ENCODE measurements at regions not wholly inside any gene's neighbourhood (a gene's known extent, or its start where the extent isn't known, plus 50 kb on each side); places are given as distances from the start of the nearest gene placed in this dataset.
"Not testable (repeated sequence)": the region's sequence is repeated elsewhere in the genome, so short reads cannot be mapped to it uniquely, and the experiment has no call there.

DNA sequence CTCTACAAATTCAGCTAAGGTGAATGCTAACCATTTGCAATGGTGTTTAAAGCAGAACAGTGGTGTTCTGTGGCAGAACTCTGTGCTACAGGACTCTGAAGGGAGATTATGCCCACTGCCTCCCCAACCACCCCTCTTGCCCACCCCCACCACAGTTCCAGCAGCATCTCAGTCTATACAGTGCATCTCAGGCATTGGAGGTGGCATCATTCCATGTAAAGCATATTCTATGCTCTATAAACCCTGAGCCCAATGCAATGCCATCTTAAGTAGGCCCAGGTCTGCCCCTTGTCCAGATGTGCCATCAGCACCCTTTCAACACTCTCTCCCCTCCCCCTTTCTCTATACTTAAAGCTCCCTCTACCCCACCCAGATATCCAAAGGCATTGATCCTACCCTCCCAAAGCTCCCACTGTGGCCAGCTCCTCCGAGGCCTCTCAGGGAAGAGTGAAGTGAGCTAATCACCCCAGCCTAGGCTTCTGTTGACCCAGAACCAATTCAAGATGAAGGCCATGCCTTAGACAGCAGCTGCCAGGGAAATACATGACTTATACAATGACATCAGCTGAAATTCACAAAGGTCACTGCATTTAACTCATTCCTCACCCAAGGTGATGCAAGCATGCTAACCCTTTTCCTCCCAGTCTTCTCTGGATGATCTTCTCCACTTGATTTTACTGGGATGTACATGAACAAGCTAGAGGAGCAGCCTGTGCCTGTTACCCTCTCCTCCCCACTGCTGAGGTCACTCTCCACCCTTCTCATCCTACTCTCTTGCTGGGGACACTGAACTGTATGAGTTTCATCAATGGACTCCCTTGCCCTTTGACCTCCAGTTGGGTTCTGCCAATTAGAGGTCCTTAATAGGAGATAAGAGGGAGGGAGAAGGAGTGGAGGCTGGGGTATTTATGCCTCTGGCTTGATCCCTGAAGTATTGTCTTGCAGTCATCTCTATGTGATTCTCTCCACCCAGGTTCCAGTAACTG is 353.9 kb downstream of the GOLGA6L6 start:
- ATAC-seq, result peak; percentile 31

DNA sequence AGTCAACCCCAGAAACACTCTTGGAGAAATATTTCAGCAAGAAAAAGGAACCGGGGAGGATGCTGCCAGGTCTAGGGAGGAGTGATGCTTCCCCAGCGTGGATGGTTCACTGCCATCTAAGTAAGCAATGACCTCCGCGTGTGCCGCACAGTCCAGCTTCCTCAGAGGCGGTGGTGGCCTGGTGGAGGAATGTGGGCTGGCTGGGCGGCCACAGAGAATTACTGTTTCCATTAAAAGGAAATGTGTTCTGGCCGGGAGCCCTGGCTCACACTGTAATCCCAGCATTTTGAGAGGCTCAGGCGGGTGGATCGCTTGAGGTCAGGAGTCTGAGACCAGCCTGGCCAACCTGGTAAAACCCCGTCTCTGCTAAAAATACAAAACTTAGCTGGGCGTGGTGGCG is 356.7 kb downstream of the GOLGA6L6 start:
- not testable (repeated sequence) for ATAC-seq

DNA sequence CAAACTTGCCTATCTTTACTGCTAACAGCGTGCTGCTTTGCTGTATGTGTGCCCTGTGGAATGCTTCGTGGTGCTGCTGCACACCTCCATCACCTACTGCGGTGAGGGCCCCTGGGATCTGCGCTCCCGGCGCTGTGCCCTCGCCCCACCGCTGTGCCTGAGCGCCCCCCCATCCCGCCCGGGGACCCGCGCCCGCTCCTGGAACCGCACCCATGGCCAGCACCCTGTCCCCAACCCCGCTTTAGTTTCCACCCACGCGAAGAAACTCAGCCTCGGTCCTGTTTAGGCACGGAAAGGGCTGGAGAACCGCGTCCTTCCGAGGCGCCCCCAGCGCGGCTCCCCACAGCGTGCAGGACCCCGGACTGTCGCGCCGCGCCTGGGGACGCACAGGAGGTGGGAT is 373.4 kb downstream of the GOLGA6L6 start:
- not testable (repeated sequence) for ATAC-seq

DNA sequence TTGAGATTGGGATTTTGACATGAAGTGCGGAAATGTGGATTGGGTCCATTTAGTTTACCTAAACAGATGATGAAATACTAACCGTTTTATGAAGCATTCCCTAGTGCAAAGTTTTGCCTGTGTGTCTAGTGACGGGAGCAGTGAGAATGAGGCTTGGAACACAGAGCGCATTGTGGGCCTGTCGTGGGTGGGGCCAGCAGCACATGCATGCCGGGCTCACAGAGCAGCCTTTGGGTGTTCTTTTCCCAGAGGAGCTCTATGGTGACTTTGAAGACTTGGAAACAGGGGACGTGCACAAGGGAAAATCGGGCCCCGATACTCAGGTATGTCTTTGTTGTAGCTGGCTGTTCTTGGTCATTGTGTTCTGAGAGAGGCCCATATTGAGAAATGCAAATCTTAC is 388.1 kb downstream of the GOLGA6L6 start:
- not testable (repeated sequence) for ATAC-seq

DNA sequence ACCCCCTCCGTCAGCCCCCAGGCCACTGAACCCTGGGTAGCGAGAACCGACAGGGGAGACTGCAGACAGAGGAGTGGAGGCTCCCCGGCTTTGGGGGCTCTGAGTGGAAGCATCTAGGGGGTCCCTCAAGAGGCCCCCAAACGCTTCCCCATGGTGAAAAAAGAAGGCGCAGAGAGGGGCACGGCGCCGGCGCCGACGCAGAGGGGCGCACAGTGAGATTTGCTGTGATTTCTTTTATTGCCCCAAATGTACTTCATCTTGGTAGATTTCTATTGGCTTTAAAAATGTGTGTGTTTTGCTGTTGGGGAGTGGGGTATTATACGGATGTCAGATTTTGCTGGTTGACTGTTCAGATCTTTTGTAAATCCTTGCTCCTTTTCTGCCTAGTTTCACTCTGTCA is 392.9 kb downstream of the GOLGA6L6 start:
- not testable (repeated sequence) for ATAC-seq

DNA sequence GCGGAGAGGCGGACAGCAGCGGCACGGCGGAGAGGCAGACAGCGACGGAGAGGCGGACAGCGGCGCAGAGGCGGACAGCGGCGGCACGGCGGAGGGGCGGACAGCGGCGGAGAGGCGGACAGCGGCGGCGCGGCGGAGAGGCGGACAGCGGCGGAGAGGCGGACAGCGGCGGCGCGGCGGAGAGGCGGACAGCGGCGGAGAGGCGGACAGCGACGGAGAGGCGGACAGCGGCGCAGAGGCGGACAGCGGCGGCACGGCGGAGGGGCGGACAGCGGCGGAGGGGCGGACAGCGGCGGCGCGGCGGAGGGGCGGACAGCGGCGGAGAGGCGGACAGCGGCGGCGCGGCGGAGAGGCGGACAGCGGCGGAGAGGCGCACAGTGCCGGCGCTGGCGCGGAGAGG is 393.6 kb downstream of the GOLGA6L6 start:
- ATAC-seq, result not testable (repeated sequence)

DNA sequence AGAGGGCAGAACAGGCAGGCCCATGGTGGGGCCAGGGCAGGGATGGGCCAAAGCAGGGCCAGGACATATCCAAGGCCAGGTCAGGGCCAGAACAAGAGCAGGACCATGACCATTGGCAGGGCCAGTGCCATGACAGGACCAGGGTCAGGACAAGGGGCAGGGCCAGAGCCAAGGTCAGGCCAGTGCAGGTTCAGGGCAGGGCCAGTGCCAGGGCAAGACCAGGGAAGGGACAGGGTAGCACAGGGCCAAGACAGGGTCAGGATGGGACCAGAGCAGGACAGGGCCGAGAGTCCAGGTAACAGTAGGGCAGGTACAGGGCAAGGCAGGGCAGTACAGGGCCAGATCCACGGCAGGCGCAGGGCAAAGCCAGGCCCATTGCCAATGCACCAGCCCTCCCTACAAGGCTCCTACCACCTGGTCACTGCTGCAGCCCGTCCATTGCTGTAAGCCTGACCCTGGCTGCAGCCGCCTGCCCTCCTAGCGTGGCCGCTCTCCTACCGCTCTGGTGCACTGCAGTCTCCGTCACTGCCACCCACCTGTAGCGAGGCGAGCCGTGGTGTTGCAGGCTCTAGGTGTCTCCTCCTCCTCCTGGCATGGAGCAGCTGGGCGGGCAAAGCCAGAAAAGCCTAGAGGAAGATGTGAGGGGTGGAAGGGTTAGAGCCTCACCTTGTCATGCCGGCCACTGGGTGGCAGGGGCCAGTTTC is 397.1 kb downstream of the GOLGA6L6 start:
- not testable (repeated sequence) for ATAC-seq

DNA sequence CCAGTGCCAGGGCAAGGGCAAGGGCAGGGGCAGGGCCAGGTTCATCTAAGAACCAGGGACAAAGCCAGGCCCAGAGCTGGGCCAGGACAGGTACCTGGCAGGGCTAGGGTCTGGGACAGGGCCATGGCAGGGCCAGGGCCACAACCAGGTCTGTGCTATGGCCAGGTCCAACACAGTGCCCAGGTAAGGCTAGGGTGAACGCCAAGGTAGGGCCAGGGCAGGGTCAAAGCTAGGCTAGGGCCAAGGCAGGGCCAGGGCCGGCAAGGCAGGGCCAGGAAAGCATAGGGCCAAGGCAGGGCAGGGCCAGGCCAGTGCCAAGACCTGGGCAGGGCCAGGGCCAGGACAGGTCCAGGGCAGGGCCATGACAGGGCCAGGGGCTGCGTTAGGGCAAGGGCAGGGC is 398.7 kb downstream of the GOLGA6L6 start:
- not testable (repeated sequence) for ATAC-seq

DNA sequence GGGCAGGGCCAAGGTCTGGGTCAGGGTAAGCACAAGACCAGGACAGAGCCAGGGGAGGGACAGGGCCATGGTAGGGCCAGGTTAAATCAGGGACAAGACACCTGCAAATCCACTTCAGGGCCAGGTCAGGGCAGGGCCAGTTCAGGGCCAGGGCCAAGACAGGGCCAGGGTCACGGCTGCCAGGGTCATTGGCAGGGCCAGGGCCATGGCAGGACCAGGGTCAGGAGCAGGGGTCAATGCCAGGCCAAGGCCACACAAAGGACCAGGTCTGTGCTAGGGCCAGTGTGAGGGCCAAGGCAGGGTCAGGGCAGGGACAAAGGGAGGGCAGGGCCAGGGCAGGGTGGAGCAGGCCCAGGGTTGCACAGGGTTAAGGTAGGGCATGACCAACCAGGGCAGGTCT is 399.2 kb downstream of the GOLGA6L6 start:
- ATAC-seq, result not testable (repeated sequence)

DNA sequence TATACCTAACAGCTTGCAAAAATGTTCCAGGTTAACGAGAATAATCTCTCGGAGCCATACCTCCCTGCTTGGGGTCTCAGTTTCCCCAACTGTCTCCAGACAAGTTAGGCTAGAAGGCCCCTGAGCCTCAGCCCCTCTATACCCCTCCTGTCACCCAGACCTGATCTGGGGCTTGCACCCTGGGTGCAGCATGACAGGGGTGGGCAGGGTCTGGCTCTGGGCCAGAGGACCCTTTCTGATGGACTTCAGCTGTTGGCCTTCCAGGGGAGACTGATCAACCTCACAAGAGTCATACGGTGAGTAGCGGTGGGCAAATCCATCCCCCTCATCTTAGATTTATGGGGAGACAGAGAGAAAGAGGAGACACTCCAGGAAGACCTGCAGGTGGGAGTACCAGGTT is 416.9 kb downstream of the GOLGA6L6 start:
- not testable (repeated sequence) for ATAC-seq

DNA sequence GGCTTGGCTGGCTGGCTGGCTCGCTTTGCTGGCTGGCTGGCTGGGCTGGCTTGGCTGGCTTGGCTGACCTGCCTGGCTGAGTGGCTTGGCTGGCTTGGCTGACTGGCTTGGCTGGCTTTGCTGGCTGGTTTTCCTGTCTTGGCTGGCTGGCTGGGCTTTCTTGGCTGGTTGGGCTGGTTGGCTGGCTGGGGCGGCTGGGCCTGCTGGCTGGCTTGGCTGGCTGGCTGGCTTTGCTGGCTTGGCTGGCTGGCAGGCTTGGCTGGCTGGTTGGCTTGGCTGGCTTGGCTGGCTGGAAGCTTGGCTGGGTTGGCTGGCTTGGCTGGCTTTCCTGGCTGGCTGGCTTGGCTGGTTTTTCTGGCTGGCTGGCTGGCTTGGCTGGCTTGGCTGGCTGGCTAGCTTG is 435.6 kb downstream of the GOLGA6L6 start:
- no peak for ATAC-seq

DNA sequence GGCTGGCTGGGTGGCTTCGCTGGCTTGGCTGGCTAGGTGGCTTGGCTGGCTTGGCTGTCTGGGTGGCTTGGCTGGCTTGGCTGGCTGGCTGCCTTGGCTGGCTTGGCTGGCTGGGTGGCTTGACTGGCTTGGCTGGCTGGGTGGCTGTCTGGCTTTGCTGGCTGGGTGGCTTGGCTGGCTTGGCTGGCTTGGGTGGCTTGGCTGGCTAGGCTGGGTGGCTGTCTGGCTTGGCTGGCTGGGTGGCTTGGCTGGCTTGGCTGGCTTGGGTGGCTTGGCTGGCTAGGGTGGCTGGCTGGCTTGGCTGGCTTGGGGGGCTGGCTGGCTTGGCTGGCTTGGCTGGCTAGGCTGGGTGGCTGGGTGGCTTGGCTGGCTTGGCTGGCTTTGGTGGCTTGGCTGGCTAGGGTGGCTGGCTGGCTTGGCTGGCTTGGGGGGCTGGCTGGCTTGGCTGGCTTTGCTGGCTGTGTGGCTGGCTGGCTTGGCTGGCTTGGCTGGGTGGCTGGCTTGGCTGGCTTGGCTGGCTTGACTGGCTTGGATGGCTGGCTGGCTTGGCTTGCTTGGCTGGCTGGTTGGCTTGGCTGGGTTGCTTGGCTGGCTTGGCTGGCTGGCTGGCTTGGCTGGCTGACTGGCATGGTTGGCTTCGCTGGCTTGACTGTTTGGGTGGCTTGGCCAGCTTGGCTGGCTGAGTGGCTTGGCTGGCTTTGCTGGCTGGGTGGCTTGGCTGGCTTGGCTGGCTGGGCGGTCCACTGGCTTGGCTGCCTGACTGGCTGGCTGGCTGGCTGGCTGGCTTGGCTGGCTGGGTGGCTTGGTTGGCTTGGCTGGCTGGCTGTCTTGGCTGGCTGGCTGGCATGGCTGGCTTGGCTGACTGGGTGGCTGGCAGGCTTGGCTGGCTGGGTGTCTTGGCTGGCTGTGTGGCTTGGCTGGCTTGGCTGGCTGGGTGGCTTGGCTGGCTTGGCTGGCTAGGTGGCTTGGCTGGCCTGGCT is 436.3 kb downstream of the GOLGA6L6 start:
- not testable (repeated sequence) for ATAC-seq

DNA sequence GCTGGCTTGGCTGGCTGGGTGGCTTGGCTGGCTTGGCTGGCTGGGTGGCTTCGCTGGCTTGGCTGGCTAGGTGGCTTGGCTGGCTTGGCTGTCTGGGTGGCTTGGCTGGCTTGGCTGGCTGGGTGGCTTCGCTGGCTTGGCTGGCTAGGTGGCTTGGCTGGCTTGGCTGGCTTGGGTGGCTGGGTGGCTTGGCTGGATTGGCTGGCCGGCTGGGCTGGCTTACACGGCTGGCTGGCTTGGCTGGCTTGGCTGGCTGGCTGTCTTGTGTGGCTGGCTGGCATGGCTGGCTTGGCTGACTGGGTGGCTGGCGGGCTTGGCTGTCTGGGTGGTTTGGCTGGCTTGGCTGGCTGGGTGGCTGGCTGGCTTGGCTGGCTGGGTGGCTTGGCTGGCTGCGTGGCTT is 437.0 kb downstream of the GOLGA6L6 start:
- not testable (repeated sequence) for ATAC-seq

DNA sequence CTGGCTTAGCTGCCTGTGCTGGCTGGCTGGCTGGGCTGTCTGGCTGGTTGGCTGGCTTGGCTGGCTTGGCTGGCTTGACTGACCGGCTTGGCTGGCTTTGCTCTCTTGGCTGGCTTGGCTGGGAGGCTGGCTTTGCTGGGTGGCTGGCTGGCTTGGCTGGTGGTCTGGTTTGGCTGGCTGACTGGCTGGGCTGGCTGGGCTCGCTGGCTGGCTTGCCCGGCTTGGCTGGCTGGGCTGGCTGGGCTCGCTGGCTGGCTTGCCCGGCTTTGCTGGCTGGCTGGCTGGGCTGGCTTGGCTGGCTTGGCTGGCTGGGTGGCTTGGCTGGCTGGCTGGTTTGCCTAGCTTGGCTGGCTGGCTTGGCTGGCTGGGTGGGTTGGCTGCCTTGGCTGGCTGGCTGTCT is 438.7 kb downstream of the GOLGA6L6 start:
- not testable (repeated sequence) for ATAC-seq

DNA sequence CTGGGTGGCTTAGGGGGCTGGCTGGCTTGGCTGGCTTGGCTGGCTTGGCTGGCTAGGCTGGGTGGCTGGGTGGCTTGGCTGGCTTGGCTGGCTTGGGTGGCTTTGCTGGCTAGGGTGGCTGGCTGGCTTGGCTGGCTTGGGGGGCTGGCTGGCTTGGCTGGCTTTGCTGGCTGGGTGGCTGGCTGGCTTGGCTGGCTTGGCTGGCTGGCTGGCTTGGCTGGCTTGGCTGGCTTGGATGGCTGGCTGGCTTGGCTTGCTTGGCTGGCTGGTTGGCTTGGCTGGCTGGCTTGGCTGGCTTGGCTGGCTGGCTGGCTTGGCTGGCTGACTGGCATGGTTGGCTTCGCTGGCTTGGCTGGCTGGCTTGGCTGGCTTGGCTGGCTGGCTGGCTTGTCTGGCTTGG is 439.4 kb downstream of the GOLGA6L6 start:
- ATAC-seq, result not testable (repeated sequence)

DNA sequence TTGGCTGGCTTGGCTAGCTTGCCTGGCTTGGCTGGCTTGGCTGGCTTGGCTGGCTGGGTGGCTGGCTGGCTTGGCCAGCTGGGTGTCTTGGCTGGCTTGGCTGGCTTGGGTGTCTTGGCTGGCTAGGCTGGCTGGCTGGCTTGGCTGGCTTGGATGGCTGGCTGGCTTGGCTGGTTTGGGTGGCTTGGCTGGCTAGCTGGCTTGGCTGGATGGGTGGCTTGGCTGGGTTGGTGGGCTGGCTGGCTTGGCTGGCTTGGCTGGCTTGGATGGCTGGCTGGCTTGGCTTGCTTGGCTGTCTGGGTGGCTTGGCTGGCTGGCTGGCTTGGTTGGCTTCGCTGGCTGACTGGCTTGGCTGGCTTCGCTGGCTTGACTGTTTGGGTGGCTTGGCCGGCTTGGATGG is 440.3 kb downstream of the GOLGA6L6 start:
- ATAC-seq, result not testable (repeated sequence)

DNA sequence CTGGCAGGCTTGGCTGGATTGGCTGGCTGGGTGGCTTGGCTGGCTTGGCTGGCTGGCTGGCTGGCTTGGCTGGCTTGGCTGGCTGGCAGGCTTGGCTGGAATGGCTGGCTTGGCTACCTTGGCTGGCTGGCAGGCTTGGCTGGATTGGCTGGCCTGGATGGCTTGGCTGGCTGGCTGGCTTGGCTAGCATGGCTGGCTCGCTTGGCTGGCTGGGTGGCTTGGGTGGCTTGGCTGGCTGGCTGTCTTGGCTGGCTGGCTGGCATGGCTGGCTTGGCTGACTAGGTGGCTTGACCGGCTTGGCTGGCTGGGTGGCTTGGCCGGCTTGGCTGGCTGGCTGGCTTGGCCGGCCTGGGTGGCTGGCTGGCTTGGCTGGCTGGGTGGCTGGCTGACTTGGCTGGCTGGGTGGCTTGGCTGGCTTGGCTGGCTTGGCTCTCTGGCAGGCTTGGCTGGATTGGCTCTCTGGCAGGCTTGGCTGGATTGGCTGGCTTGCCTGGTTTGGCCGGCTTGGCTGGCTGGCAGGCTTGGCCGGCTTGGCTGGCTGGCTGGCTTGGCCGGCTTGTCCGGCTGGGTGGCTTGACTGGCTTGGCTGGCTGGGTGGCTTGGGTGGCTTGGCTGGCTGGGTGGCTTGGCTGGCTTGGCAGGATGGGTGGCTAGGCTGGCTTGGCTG is 440.9 kb downstream of the GOLGA6L6 start:
- not testable (repeated sequence) for ATAC-seq

DNA sequence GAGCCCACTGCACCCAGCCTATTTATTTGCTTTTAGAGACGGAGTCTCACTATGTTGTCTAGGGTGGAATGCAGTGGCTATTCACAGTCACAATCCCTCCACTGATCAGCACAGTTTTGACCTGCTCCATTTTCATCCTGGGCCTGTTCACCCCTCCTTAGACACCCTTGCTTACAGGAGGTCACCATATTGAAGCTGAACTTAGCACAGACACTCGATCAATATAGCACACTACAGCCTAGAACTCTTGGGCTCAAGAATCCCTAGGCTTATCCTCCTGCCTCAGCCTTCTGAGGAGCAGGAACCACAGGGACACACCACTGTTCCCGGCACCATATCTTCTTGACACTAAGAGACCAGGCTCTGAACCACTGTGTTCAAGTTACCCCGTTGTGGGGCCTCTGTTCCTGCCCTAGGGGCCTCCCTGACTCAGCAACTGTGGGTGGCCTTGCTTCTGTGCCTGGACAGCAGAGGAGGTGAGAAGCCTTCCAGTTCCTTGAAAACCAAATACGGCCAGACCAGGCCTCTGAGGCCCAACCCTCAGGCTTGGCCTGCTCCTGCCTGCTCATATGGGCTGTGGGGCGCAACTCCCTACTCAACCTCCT is 445.8 kb downstream of the GOLGA6L6 start:
- ATAC-seq, result not testable (repeated sequence)

DNA sequence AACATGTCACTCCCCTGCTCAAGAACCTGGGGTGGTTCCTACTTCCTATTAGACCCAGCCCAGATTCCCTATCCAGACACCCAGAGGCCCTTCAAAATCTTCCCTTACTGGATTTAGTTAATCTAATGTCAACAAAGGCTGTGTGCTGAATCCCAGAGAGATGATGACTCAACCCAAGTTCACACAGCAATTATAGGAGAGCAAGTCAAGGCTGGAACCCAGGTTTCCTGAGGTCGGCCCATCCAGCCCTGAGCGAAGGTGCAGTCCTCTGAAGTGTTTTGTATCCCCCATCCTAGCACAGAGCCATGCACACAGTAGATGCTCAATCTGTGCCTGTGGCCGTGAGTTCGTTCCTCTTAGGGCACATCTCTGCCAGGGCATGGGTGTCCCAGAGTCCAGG is 452.1 kb downstream of the GOLGA6L6 start:
- peak; percentile 46 for ATAC-seq

DNA sequence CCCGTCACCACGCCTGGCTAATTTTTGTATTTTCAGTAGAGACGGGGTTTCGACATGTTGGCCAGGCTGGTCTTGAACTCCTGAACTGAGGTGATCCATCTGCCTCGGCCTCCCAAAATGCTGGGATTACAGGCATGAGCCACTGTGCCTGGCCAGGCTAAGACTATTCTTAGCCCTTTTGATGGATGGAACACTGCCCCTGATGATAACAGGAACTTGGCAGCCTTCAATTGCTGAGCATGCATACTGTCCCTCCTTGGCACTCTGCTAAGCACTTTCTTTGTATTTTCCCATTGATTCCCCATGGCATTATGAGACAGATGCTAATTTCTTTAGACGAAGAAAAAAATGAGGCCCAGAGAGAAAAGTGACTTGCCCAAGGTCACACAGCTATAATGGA is 457.6 kb downstream of the GOLGA6L6 start:
- not testable (repeated sequence) for ATAC-seq

DNA sequence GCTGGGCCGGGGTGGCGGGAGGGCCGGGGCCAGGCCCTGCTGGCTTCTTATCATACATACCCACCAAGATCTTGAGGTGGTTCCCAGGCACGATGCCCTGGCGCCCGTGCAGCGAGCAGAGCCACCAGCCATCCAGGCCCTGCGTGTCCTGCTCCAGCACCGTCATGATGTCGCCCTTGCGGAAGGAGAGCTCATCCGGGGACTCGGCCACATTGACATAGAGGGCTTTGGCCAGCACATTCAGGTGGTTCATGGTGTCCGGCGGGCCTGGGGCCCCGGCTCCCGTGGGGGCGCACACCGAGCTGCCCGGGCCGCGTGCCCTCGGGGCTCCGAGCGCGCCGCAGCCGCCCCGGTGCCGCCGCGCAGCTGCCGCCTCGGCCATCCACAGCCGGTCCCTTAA is 467.5 kb downstream of the GOLGA6L6 start:
- ATAC-seq, result not testable (repeated sequence)
